ENCODE measurements at regions not wholly inside any gene's neighbourhood (a gene's known extent, or its start where the extent isn't known, plus 50 kb on each side); places are given as distances from the start of the nearest gene placed in this dataset.

GRCh38 chr3:168498194-168498593, 402.5 kb upstream of the GOLIM4 start:
- peaks cover 3% of the 10 kb centered on the region for H3K9me3 Mint-ChIP-seq
- H3K4me1 Mint-ChIP-seq (ENCODE audit: low read depth) = no peaks in the 10 kb centered on the region
- H3K36me3 Mint-ChIP-seq (ENCODE audit: insufficient read depth) = no peaks in the 10 kb centered on the region
- no peak overlapping the region for H3K4me3 Mint-ChIP-seq
- DNase-seq (no peak), ATAC-seq (no peak)
- H3K27me3 Mint-ChIP-seq (ENCODE audit: low read depth) = no peaks in the 10 kb centered on the region

- Mint-ChIP-seq H3K4me1 (ENCODE audit: low read depth) (no peaks in the 10 kb centered on the region), H3K27me3 (ENCODE audit: low read depth) (no peaks in the 10 kb centered on the region), H3K36me3 (ENCODE audit: insufficient read depth) (no peaks in the 10 kb centered on the region), H3K4me3 (no peak overlapping the region), H3K9me3 (peaks cover 3% of the 10 kb centered on the region)
- ATAC-seq (no peak), DNase-seq (no peak)
Observed at GRCh38 chr3:168497741-168498140, 402.0 kb upstream of the GOLIM4 start.

GRCh38 chr3:168497183-168497582, 401.5 kb upstream of the GOLIM4 start:
- ATAC-seq (no peak), DNase-seq (no peak)
- Mint-ChIP-seq H3K27me3 (ENCODE audit: low read depth) (no peaks in the 10 kb centered on the region), H3K36me3 (ENCODE audit: insufficient read depth) (no peaks in the 10 kb centered on the region), H3K9me3 (peaks cover 3% of the 10 kb centered on the region), H3K4me3 (no peak overlapping the region), H3K4me1 (ENCODE audit: low read depth) (no peaks in the 10 kb centered on the region)

GRCh38 chr3:168495932-168496331, 400.2 kb upstream of the GOLIM4 start:
- ATAC-seq = no peak
- Mint-ChIP-seq H3K4me3 (no peak overlapping the region), H3K36me3 (ENCODE audit: insufficient read depth) (no peaks in the 10 kb centered on the region), H3K4me1 (ENCODE audit: low read depth) (no peaks in the 10 kb centered on the region), H3K9me3 (peaks cover 3% of the 10 kb centered on the region), H3K27me3 (ENCODE audit: low read depth) (no peaks in the 10 kb centered on the region)
- DNase-seq = no peak

GRCh38 chr3:168495270-168495669, 399.5 kb upstream of the GOLIM4 start:
- ATAC-seq = no peak
- no peaks in the 10 kb centered on the region for H3K36me3 Mint-ChIP-seq (ENCODE audit: insufficient read depth)

GRCh38 chr3:168493412-168494205, 397.9 kb upstream of the GOLIM4 start:
- no peaks in the 10 kb centered on the region for H3K4me1 Mint-ChIP-seq (ENCODE audit: low read depth)
- peaks cover 3% of the 10 kb centered on the region for H3K9me3 Mint-ChIP-seq
- no peak for ATAC-seq
- no peaks in the 10 kb centered on the region for H3K27me3 Mint-ChIP-seq (ENCODE audit: low read depth)
- H3K4me3 Mint-ChIP-seq = no peak overlapping the region
- DNase-seq = no peak
- H3K36me3 Mint-ChIP-seq (ENCODE audit: insufficient read depth) = no peaks in the 10 kb centered on the region

More at GRCh38 chr3:168495270-168495669, 399.5 kb upstream of the GOLIM4 start:
- Mint-ChIP-seq H3K27me3 (ENCODE audit: low read depth) (no peaks in the 10 kb centered on the region), H3K9me3 (peaks cover 3% of the 10 kb centered on the region), H3K4me3 (no peak overlapping the region), H3K4me1 (ENCODE audit: low read depth) (no peaks in the 10 kb centered on the region)
- DNase-seq = no peak

GRCh38 chr3:168490981-168491380, 395.3 kb upstream of the GOLIM4 start:
- DNase-seq (no peak), ATAC-seq (no peak)
- no peaks in the 10 kb centered on the region for H3K27me3 Mint-ChIP-seq (ENCODE audit: low read depth)
- no peaks in the 10 kb centered on the region for H3K4me1 Mint-ChIP-seq (ENCODE audit: low read depth)
- H3K9me3 Mint-ChIP-seq = no peaks in the 10 kb centered on the region
- H3K36me3 Mint-ChIP-seq (ENCODE audit: insufficient read depth) = no peaks in the 10 kb centered on the region
- H3K4me3 Mint-ChIP-seq = no peak overlapping the region

GRCh38 chr3:168489301-168489700, 393.6 kb upstream of the GOLIM4 start:
- Mint-ChIP-seq H3K36me3 (ENCODE audit: insufficient read depth) (no peaks in the 10 kb centered on the region), H3K4me3 (no peak overlapping the region), H3K9me3 (no peaks in the 10 kb centered on the region), H3K27me3 (ENCODE audit: low read depth) (no peaks in the 10 kb centered on the region), H3K4me1 (ENCODE audit: low read depth) (no peaks in the 10 kb centered on the region)
- ATAC-seq (no peak), DNase-seq (no peak)

- no peak for ATAC-seq
- no peaks in the 10 kb centered on the region for H3K36me3 Mint-ChIP-seq (ENCODE audit: insufficient read depth)
- no peak overlapping the region for H3K4me3 Mint-ChIP-seq
- peaks cover 7% of the 10 kb centered on the region for H3K9me3 Mint-ChIP-seq
- no peaks in the 10 kb centered on the region for H3K4me1 Mint-ChIP-seq (ENCODE audit: low read depth)
- H3K27me3 Mint-ChIP-seq (ENCODE audit: low read depth) = no peaks in the 10 kb centered on the region
- DNase-seq = no peak
Observed at GRCh38 chr3:168485936-168486335, 390.2 kb upstream of the GOLIM4 start.

- Mint-ChIP-seq H3K27me3 (ENCODE audit: low read depth) (no peaks in the 10 kb centered on the region), H3K4me3 (no peak overlapping the region), H3K36me3 (ENCODE audit: insufficient read depth) (no peaks in the 10 kb centered on the region), H3K9me3 (peaks cover 3% of the 10 kb centered on the region), H3K4me1 (ENCODE audit: low read depth) (no peaks in the 10 kb centered on the region)
- DNase-seq (no peak), ATAC-seq (no peak)
Observed at GRCh38 chr3:168476360-168476980, 380.7 kb upstream of the GOLIM4 start.

GRCh38 chr3:168475704-168476103, 380.0 kb upstream of the GOLIM4 start:
- DNase-seq (no peak), ATAC-seq (no peak)
- H3K4me1 Mint-ChIP-seq (ENCODE audit: low read depth) = no peaks in the 10 kb centered on the region
- H3K27me3 Mint-ChIP-seq (ENCODE audit: low read depth) = no peaks in the 10 kb centered on the region
- H3K36me3 Mint-ChIP-seq (ENCODE audit: insufficient read depth) = no peaks in the 10 kb centered on the region
- H3K4me3 Mint-ChIP-seq = no peak overlapping the region
- no peaks in the 10 kb centered on the region for H3K9me3 Mint-ChIP-seq

GRCh38 chr3:168473334-168473890, 377.7 kb upstream of the GOLIM4 start:
- Mint-ChIP-seq H3K9me3 (no peaks in the 10 kb centered on the region), H3K4me1 (ENCODE audit: low read depth) (no peaks in the 10 kb centered on the region), H3K36me3 (ENCODE audit: insufficient read depth) (no peaks in the 10 kb centered on the region), H3K4me3 (no peak overlapping the region), H3K27me3 (ENCODE audit: low read depth) (no peaks in the 10 kb centered on the region)
- DNase-seq (no peak), ATAC-seq (no peak)

GRCh38 chr3:168472783-168473182, 377.1 kb upstream of the GOLIM4 start:
- Mint-ChIP-seq H3K9me3 (no peaks in the 10 kb centered on the region), H3K4me1 (ENCODE audit: low read depth) (no peaks in the 10 kb centered on the region), H3K4me3 (no peak overlapping the region), H3K27me3 (ENCODE audit: low read depth) (no peaks in the 10 kb centered on the region), H3K36me3 (ENCODE audit: insufficient read depth) (no peaks in the 10 kb centered on the region)
- no peak for DNase-seq
- ATAC-seq = no peak

GRCh38 chr3:168470380-168470779, 374.7 kb upstream of the GOLIM4 start:
- H3K4me3 Mint-ChIP-seq = no peak overlapping the region
- H3K4me1 Mint-ChIP-seq (ENCODE audit: low read depth) = no peaks in the 10 kb centered on the region
- ATAC-seq = no peak
- no peaks in the 10 kb centered on the region for H3K36me3 Mint-ChIP-seq (ENCODE audit: insufficient read depth)
- no peaks in the 10 kb centered on the region for H3K27me3 Mint-ChIP-seq (ENCODE audit: low read depth)
- no peak for DNase-seq
- no peaks in the 10 kb centered on the region for H3K9me3 Mint-ChIP-seq

- Mint-ChIP-seq H3K4me1 (ENCODE audit: low read depth) (no peaks in the 10 kb centered on the region), H3K36me3 (ENCODE audit: insufficient read depth) (no peaks in the 10 kb centered on the region), H3K4me3 (no peak overlapping the region), H3K27me3 (ENCODE audit: low read depth) (no peaks in the 10 kb centered on the region), H3K9me3 (no peaks in the 10 kb centered on the region)
- DNase-seq (no peak), ATAC-seq (no peak)
Observed at GRCh38 chr3:168469436-168469835, 373.7 kb upstream of the GOLIM4 start.
